ACC112 (cell line): ENCODE measurements at regions not wholly inside any gene's neighbourhood (a gene's known extent, or its start where the extent isn't known, plus 50 kb on each side); places are given as distances from the start of the nearest gene placed in this dataset.

Experiments
- H2AFZ ChIP-seq: fragments of 200-600 bp; sonication (generic); one replicate; pipeline ENCODE4 v1.6.0; 2017; ENCODE audit warnings: antibody characterized with exemption, low read length; ENCODE audit not compliant: unreplicated experiment
- H3K27ac ChIP-seq: fragments of 200-600 bp; sonication (generic); 2 replicates; pipeline ENCODE4 v1.5.1; 2014; ENCODE audit warnings: low read depth, mild to moderate bottlenecking, antibody characterized with exemption, low read length, moderate library complexity
- H3K27me3 ChIP-seq: fragments of 200-600 bp; sonication (generic); 2 replicates; pipeline ENCODE4 v1.6.1; 2014; ENCODE audit warnings: mild to moderate bottlenecking, antibody characterized with exemption, low read length, moderate library complexity, mixed read lengths; ENCODE audit not compliant: insufficient read depth
- H3K36me3 ChIP-seq: fragments of 200-600 bp; sonication (generic); 2 replicates; pipeline ENCODE4 v1.6.1; 2016; ENCODE audit warnings: mild to moderate bottlenecking, antibody characterized with exemption, low read length, moderate library complexity, mixed read lengths; ENCODE audit not compliant: insufficient read depth
- H3K4me1 ChIP-seq: fragments of 200-600 bp; sonication (generic); one replicate; pipeline ENCODE4 v1.6.1; 2016; ENCODE audit warnings: low read length, mixed read lengths; ENCODE audit not compliant: insufficient read depth, unreplicated experiment, control insufficient read depth
- H3K4me3 ChIP-seq: fragments of 200-600 bp; sonication (generic); 2 replicates; pipeline ENCODE4 v1.5.1; 2014; ENCODE audit warnings: mild to moderate bottlenecking, low read depth, low read length
- H3K79me2 ChIP-seq: fragments of 200-600 bp; sonication (generic); one replicate; pipeline ENCODE4 v1.6.0; 2016; ENCODE audit warnings: low read length; ENCODE audit not compliant: control insufficient read depth, unreplicated experiment, insufficient read depth

DNA sequence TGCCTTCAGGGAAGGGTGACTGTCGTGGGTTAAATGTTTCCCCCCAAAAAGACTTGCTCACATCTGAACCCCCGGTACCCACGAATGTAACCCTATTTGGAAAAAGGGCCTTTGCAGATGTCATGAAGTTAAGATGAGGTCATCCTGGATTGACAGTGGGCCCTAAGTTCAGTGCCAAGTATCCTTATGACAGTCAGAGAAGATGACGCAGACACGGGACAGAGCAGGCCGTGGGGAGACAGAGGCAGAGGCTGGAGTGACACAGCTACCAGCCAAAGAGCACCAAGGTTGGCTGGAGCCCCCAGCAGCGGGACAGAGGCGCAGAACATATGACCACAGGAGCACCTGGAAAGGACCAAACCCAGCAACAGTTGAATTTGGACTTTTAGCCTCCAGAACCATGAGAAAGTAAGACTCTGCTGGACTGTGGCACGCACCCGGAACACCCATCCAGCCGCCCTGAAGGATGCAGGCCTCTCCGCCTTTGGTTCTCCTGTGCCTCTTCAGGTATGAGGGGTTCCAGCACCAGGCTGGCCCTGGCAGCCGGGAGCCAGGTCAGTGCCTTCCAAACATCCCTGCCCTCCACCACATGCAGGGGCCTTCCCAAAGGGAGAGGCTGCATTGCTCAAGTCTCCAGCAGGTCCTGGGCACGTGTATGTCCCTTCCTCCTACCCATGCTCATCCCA lies 104.0 kb downstream of the FOXL1 start:
- Histone ChIP-seq H3K27ac (peak overlapping the region; percentile 96), H2AFZ (no peak overlapping the region), H3K4me1 (peaks cover 34% of the 10 kb centered on the region), H3K27me3 (no peaks in the 10 kb centered on the region), H3K36me3 (no peaks in the 10 kb centered on the region), H3K4me3 (no peak overlapping the region), H3K79me2 (no peaks in the 10 kb centered on the region)

DNA sequence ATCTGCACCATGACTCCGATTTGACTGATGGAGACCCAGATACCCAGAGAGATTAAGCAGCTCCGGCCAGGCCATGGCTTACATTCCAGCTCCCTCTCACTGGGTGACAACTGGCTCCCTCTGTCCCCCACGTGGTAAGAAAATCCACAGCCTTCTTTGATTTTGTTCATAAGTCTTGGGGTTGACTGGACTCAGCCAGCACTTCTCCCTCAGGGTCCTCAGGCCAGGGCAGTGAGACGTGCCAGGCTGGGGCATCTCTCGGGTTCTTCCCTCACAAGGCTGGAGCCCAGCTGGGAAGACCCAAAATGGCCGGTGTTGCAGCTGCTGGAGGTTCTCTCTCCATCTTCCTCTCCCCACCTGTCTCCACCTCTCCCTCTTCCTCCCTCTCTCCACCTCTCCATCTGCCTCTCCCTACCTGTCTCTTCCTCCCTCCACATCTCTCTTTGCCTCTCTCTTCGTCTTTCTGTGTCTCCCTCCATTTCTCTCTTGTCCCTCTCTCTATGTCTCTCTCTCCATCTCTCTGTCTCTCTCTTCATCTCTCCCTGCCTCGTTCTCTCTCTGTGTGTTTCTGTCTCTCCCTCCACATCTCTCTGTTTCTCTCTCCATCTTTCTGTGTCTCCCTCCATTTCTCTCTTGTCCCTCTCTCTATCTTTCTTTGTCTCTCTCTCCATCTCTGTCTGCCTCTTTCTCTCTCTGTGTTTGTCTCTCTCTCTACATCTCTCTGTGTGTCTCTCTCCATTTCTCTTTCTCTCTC lies 105.3 kb downstream of the FOXL1 start:
- Histone ChIP-seq H2AFZ (no peak overlapping the region), H3K4me3 (no peak overlapping the region), H3K27ac (no peak overlapping the region), H3K4me1 (peaks cover 34% of the 10 kb centered on the region), H3K36me3 (no peaks in the 10 kb centered on the region), H3K79me2 (no peaks in the 10 kb centered on the region), H3K27me3 (no peaks in the 10 kb centered on the region)

DNA sequence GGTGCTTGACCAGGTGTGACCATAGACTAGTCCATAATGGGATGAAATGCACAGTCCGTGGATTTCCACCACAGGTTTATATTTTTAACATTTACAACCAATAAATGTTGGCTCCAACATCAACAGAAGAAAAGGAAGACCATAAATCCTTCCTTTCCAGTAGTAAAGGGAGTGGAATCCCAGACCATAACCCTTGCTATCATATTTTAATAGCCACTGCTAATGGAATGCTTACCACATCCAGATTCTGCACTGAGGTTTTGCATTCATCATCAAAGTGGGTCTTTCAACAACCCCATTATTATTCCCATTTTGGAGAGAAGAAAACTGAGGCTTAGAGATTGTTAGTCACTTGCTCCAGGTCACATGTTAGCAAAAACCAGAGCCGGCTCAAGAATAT lies 106.7 kb downstream of the FOXL1 start:
- peaks cover 26% of the 10 kb centered on the region for H3K4me1 ChIP-seq
- no peaks in the 10 kb centered on the region for H3K79me2 ChIP-seq
- H3K36me3 ChIP-seq = no peaks in the 10 kb centered on the region
- no peaks in the 10 kb centered on the region for H3K27me3 ChIP-seq
- no peak overlapping the region for H3K27ac ChIP-seq
- H3K4me3 ChIP-seq = no peak overlapping the region
- H2AFZ ChIP-seq = no peak overlapping the region

GRCh38 chr16:86690970-86691369 lies 112.6 kb downstream of the FOXL1 start:
- H3K27ac ChIP-seq = no peak overlapping the region
- H3K27me3 ChIP-seq = no peaks in the 10 kb centered on the region
- no peak overlapping the region for H3K4me3 ChIP-seq
- H3K4me1 ChIP-seq = no peaks in the 10 kb centered on the region
- no peaks in the 10 kb centered on the region for H3K79me2 ChIP-seq
- no peaks in the 10 kb centered on the region for H3K36me3 ChIP-seq
- H2AFZ ChIP-seq = no peak overlapping the region

DNA sequence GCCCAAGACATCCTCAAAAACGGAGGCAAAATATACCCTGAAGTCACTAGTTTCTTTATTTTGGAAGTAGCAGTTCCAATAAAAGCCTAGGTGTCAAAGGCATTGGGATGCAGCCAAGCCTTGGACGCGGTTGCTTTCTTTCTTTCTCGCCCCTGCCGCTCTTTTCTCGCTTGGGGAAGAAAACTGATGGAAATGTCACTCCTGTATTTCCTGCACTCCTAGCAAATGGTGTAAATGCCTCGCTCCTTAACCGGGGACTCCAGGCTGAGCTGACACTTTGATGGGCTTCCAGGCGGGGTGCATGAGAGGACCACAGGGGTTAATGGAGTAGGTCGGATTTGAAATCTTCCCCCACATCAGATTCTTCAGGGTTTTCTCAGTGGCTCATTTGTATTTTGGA lies 114.1 kb downstream of the FOXL1 start:
- Histone ChIP-seq H3K27ac (no peak overlapping the region), H3K4me3 (no peak overlapping the region), H3K4me1 (no peaks in the 10 kb centered on the region), H3K36me3 (no peaks in the 10 kb centered on the region), H2AFZ (no peak overlapping the region), H3K27me3 (no peaks in the 10 kb centered on the region), H3K79me2 (no peaks in the 10 kb centered on the region)

- H3K27ac ChIP-seq = no peak overlapping the region
- H3K36me3 ChIP-seq = no peaks in the 10 kb centered on the region
- no peaks in the 10 kb centered on the region for H3K27me3 ChIP-seq
- no peak overlapping the region for H3K4me3 ChIP-seq
- H2AFZ ChIP-seq = no peak overlapping the region
- H3K79me2 ChIP-seq = no peaks in the 10 kb centered on the region
- H3K4me1 ChIP-seq = no peaks in the 10 kb centered on the region
Measured at GRCh38 chr16:86693033-86693432, 114.7 kb downstream of the FOXL1 start.

- Histone ChIP-seq H2AFZ (no peak overlapping the region), H3K36me3 (no peaks in the 10 kb centered on the region), H3K4me3 (no peak overlapping the region), H3K27ac (no peak overlapping the region), H3K4me1 (no peaks in the 10 kb centered on the region), H3K79me2 (no peaks in the 10 kb centered on the region), H3K27me3 (no peaks in the 10 kb centered on the region)
Measured at GRCh38 chr16:86697715-86698114, 119.4 kb downstream of the FOXL1 start.

DNA sequence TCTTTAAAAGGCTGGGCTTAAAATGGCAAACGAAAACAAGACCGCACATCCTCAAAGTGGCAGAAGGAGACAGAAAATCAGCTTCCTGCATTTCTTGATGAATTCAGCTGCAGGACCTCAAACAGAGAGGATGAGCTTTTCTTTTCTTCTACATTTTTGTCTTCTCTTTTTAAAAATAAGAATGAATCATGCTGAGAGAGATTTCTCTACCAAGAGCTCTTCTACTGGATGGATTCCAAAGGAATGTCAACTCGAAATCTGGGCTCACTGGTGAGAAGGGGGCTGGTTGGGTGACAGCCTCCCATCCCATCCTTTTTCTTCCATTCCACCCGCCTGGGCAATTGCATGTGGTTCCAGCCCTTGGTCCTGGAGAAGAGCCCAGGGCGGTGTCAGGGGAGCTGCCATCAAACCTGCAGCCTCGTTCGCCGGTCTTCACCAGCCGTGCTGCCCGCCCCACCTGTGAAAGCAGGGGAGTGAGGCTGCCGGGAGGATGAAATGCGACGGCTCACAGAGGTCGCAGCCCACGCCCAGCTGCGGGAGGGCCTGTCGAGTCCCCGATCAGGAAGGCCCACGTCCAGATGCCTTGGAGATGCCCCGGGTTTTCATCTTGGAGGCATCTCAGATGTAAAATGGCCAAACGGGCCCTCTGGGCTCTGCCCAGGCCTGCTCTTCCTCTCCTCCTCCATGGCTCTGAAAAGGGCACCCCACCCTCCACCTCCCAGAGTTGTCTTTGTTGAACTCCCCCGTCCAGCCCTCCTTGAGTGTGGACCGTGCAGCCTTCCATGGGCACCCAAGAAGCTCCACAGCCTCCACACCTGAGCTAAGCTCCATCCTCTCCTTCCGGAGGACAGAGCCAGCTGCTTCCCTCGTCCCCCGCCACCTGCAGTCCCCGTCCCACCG lies 121.9 kb downstream of the FOXL1 start:
- Histone ChIP-seq H2AFZ (no peak overlapping the region), H3K4me1 (no peaks in the 10 kb centered on the region), H3K4me3 (no peak overlapping the region), H3K79me2 (no peaks in the 10 kb centered on the region), H3K27ac (no peak overlapping the region), H3K36me3 (no peaks in the 10 kb centered on the region), H3K27me3 (no peaks in the 10 kb centered on the region)

GRCh38 chr16:86701286-86701975 lies 123.1 kb downstream of the FOXL1 start:
- Histone ChIP-seq H3K27me3 (no peaks in the 10 kb centered on the region), H3K4me3 (no peak overlapping the region), H3K4me1 (no peaks in the 10 kb centered on the region), H2AFZ (no peak overlapping the region), H3K36me3 (no peaks in the 10 kb centered on the region), H3K27ac (no peak overlapping the region), H3K79me2 (no peaks in the 10 kb centered on the region)

- Histone ChIP-seq H3K27me3 (no peaks in the 10 kb centered on the region), H3K79me2 (no peaks in the 10 kb centered on the region), H2AFZ (no peak overlapping the region), H3K36me3 (no peaks in the 10 kb centered on the region), H3K4me1 (no peaks in the 10 kb centered on the region), H3K27ac (no peak overlapping the region), H3K4me3 (no peak overlapping the region)
Measured at GRCh38 chr16:86702824-86703588, 124.7 kb downstream of the FOXL1 start.
